ENCODE measurements at regions not wholly inside any gene's neighbourhood (a gene's known extent, or its start where the extent isn't known, plus 50 kb on each side); places are given as distances from the start of the nearest gene placed in this dataset.

DNA sequence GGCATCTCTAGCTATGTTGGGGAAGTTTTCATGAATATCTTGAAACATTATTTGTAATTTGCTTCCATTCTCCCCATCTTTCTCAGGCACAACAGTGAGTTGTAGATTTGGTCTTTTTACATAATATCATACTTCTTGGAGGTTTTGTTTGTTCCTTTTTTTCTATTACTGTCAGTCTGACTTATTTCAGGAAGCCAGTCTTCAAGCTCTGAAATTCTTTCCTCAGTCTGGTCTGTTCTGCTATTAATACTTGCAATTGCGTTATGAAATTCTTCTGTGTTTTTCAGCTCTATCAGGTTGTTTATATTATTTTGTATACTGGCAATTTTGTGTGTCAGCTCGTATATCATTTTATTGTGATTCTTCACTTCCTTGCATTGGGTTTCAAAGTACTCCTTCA lies 424.6 kb upstream of the PTBP2 start:
- no peak for DNase-seq (ENCODE audit: low spot score)

- peak; percentile 5 for DNase-seq (ENCODE audit: low spot score)
These were observed 414.6 kb upstream of the PTBP2 start for GRCh38 chr1:96306809-96307560.

GRCh38 chr1:96308314-96308713 lies 413.3 kb upstream of the PTBP2 start:
- DNase-seq (ENCODE audit: low spot score): no peak

GRCh38 chr1:96309783-96310182 lies 411.8 kb upstream of the PTBP2 start:
- DNase-seq (ENCODE audit: low spot score): no peak

DNA sequence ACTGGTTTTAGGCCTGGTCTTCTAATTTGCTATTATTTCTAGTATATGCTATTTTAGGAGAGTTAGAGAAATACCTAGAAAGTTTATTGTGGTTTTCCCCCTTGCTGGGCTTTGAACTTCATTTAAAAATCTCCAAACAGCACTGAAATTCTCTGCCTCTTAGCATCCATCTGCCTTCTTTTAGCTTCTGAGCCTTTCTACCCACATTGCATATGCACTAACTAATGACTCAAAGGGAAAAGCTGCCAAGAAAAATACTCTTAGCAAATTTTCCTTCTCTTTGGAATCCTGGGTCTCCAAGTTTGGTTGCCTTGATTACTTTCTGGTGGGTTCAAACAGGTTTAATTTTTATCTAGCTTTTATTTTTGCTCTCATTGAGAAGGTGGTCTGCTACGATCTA lies 408.4 kb upstream of the PTBP2 start:
- DNase-seq (ENCODE audit: low spot score): no peak

GRCh38 chr1:96329121-96329520 lies 392.5 kb upstream of the PTBP2 start:
- no peak for DNase-seq (ENCODE audit: low spot score)

- no peak for DNase-seq (ENCODE audit: low spot score)
These were observed 390.0 kb upstream of the PTBP2 start for GRCh38 chr1:96331596-96331995.

GRCh38 chr1:96333522-96334235 lies 387.9 kb upstream of the PTBP2 start:
- DNase-seq (ENCODE audit: low spot score): no peak

DNA sequence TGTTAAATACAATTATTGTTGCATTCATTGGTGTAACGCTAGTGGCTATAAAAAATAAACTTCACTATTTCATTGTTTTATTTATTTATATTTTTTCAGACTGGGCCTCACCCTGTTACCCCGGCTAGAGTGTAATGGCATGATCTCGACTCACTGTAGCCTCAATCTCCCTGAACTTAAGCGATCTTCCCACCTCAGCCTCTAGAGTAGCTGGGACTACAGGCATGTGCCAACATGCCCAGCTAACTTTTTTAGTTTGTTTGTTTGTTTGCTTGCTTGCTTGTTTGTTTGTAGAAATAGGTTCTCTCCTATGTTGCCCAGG lies 387.4 kb upstream of the PTBP2 start:
- DNase-seq (ENCODE audit: low spot score): no peak

- no peak for DNase-seq (ENCODE audit: low spot score)
These were observed 383.0 kb upstream of the PTBP2 start for GRCh38 chr1:96338622-96339021.

GRCh38 chr1:96340686-96341085 lies 380.9 kb upstream of the PTBP2 start:
- DNase-seq (ENCODE audit: low spot score): no peak

DNA sequence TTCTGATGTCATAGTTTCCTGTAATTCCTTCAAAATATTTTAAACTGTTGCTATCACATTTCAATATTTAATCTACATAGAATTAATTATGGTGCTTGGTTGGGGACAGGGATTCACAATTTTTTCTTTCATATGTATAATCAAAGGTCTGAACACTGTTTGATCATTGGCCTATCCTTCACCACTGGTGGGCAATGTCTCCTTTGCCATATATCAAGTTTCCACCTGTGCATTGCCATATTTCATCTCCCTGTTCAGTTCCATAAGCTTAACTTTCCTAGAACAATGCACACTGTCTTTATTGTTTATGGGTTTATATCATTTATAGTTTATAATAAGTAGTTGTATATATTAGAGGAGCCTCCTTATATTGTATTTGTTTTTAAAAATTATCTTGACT lies 374.9 kb upstream of the PTBP2 start:
- no peak for DNase-seq (ENCODE audit: low spot score)

- no peak for DNase-seq (ENCODE audit: low spot score)
These were observed 371.7 kb upstream of the PTBP2 start for GRCh38 chr1:96349896-96350295.

GRCh38 chr1:96352733-96353132 lies 368.9 kb upstream of the PTBP2 start:
- no peak for DNase-seq (ENCODE audit: low spot score)

DNA sequence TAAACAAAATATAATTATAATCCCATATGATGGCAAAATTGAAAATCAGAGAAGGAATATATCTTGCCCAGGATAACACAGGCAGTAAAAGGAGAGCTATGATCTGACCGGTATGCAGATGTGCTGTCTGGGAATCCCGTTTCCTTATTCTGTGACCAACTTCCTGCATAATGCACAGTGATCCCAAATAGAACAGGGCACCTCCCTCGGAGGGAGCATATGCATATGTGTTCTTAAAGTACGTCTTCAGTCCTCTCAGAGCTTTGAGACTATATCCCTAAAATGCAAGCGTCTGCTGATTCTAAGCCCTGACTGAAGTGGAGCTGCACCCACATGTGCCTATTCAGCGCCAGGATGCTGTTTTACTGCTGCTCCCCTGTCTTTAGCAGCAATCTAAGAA lies 366.1 kb upstream of the PTBP2 start:
- no peak for DNase-seq (ENCODE audit: low spot score)

DNA sequence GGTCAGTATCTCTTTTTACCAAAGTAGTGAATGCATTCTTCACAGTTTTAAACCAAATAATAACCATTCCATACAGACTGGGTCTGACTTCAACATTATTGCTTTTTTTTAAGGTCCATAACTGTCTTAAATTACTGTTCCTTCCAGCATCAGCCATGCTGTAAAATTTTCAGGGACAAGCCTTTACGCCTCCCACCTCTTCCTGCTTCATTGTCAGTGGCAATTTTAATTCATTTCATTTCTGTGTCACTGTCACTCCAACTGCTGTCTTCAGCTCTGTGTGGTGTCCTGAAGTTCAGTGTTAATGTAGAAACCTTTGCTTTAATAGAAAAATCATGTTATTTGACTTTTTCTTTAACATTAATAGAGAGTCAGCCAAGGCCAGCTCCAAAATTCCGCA lies 365.6 kb upstream of the PTBP2 start:
- no peak for DNase-seq (ENCODE audit: low spot score)

GRCh38 chr1:96357141-96357765 lies 364.3 kb upstream of the PTBP2 start:
- no peak for DNase-seq (ENCODE audit: low spot score)

DNA sequence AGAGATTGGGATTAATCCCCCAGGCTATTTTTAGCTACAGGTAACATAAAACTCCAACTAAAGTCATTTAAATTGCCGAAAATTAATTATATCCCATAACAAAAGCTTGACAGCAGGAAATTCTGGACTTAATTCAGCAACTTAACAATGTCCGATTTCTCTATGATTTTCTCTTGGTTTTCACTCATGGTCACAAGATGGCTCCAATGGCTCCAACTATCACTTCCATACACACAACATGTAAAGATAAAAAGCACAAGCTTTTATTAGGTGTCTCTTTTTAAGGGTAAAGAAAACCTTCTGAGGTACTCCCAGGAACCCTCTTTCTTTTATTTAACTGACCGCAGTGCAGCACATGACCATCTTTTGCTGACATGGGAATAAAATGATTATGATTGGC lies 363.5 kb upstream of the PTBP2 start:
- no peak for DNase-seq (ENCODE audit: low spot score)

DNA sequence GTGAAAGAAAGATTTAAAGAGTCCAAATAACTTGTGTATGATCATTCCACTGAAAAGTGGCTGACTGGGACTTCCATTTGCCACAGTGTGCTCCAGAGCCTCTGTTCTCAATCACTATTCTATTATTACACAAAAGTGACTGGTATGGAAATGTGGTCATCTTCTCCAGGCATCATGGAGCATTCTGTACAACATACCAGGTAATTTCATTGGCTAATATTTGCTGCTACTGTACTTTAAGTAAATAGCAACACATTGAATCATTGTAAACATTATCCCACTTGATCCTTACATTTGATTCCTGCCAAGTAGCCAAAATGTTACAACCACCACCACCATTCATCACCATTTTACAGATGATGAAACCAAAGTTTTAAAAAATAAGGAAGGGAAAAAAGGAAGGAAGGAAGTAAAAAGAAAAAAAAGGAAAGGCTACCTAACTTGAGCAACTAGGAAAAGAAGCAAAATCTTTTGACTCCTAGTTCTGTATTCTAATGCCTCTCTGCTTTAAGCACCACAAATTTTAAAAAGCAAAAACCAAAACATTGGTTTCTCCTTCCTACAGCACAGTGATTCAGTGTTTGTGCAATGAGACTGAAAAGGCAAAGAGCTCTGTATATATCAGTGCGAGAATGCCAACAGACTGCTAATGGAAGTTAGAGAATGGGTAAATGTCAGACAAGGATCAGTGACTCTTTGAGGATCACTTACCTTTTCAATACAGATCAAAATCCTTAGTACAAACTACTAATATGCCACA lies 361.4 kb upstream of the PTBP2 start:
- no peak for DNase-seq (ENCODE audit: low spot score)

GRCh38 chr1:96361271-96361856 lies 360.2 kb upstream of the PTBP2 start:
- DNase-seq (ENCODE audit: low spot score): no peak

GRCh38 chr1:96361961-96362360 lies 359.6 kb upstream of the PTBP2 start:
- no peak for DNase-seq (ENCODE audit: low spot score)

GRCh38 chr1:96362623-96363022 lies 359.0 kb upstream of the PTBP2 start:
- DNase-seq (ENCODE audit: low spot score): peak; percentile 64

Measured in hepatic stellate cell (primary cell).